ENCODE measurements at regions not wholly inside any gene's neighbourhood (a gene's known extent, or its start where the extent isn't known, plus 50 kb on each side); places are given as distances from the start of the nearest gene placed in this dataset.

DNA sequence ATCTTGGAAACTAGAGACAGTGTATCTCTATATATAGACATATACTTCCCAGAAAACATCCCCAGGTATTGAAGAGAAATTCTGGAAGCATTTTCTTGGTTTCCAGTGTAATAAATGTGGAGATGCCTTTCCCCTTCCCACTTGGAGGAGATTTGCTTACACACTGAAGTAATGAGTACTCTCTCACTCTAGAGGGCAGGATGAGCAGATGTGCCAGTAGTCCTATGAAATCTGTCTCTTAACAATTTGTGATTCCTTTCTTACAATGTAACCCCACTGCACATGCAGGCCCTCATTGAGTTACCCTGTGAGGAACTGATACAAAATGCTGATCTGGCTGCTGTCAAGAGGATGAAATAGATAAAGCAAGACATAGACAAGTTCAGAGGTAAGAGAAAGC, 567.2 kb downstream of the SLCO4C1 start:
- no peak overlapping the region for H3K4me3 ChIP-seq
- no peaks in the 10 kb centered on the region for H3K36me3 Mint-ChIP-seq (ENCODE audit: low read depth)
- no peaks in the 10 kb centered on the region for H3K36me3 ChIP-seq (ENCODE audit: insufficient read depth)
- no peaks in the 10 kb centered on the region for H3K4me1 ChIP-seq (ENCODE audit: insufficient read depth)
- peaks cover 7% of the 10 kb centered on the region for H3K4me1 Mint-ChIP-seq
- no peak overlapping the region for H2AFZ ChIP-seq
- no peaks in the 10 kb centered on the region for H3K9me3 Mint-ChIP-seq
- H3F3A ChIP-seq (replicated peaks; ENCODE audit: low read depth) = no peaks in the 10 kb centered on the region
- no peak overlapping the region for H3K27ac ChIP-seq (ENCODE audit: low read depth)
- H4K20me1 ChIP-seq (replicated peaks; ENCODE audit: insufficient read depth) = no peaks in the 10 kb centered on the region
- H3K9me2 ChIP-seq (ENCODE audit: insufficient read depth) = no peaks in the 10 kb centered on the region
- no peak overlapping the region for H3K4me3 Mint-ChIP-seq
- H3K27me3 Mint-ChIP-seq (ENCODE audit: insufficient read depth, low read depth, poor library complexity) = no peaks in the 10 kb centered on the region
- no peaks in the 10 kb centered on the region for H3K79me2 ChIP-seq (replicated peaks; ENCODE audit: insufficient read depth)
- H3K4me2 ChIP-seq = no peak overlapping the region
- peak; percentile 60 for DNase-seq (ENCODE audit: low spot score)
- TF ChIP-seq ETS1 (IDR thresholded peaks at IDR 0.05) (no peak), STAT1 (IDR thresholded peaks at IDR 0.05; ENCODE audit: unreplicated experiment) (no peak)
- TF ChIP-seq, protein P1, sequence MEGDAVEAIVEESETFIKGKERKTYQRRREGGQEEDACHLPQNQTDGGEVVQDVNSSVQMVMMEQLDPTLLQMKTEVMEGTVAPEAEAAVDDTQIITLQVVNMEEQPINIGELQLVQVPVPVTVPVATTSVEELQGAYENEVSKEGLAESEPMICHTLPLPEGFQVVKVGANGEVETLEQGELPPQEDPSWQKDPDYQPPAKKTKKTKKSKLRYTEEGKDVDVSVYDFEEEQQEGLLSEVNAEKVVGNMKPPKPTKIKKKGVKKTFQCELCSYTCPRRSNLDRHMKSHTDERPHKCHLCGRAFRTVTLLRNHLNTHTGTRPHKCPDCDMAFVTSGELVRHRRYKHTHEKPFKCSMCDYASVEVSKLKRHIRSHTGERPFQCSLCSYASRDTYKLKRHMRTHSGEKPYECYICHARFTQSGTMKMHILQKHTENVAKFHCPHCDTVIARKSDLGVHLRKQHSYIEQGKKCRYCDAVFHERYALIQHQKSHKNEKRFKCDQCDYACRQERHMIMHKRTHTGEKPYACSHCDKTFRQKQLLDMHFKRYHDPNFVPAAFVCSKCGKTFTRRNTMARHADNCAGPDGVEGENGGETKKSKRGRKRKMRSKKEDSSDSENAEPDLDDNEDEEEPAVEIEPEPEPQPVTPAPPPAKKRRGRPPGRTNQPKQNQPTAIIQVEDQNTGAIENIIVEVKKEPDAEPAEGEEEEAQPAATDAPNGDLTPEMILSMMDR (conservative IDR thresholded peaks at IDR 0.05; ENCODE audit: low read depth in 2 of 2) = peak; percentile 50 to 59
- no peaks in the 10 kb centered on the region for H3K27me3 ChIP-seq (ENCODE audit: insufficient read depth)
- no peak overlapping the region for H3K27ac Mint-ChIP-seq
- ATAC-seq = peak; percentile 80

- Histone ChIP-seq H3F3A (replicated peaks; ENCODE audit: low read depth) (no peaks in the 10 kb centered on the region), H3K27ac (ENCODE audit: low read depth) (no peak overlapping the region), H3K79me2 (replicated peaks; ENCODE audit: insufficient read depth) (no peaks in the 10 kb centered on the region), H3K27me3 (ENCODE audit: insufficient read depth) (no peaks in the 10 kb centered on the region), H3K9me2 (ENCODE audit: insufficient read depth) (no peaks in the 10 kb centered on the region), H3K4me3 (no peak overlapping the region), H3K4me1 (ENCODE audit: insufficient read depth) (peaks cover 32% of the 10 kb centered on the region), H4K20me1 (replicated peaks; ENCODE audit: insufficient read depth) (no peaks in the 10 kb centered on the region), H3K36me3 (ENCODE audit: insufficient read depth) (no peaks in the 10 kb centered on the region), H3K4me2 (no peak overlapping the region), H2AFZ (no peak overlapping the region)
- Mint-ChIP-seq H3K27ac (no peak overlapping the region), H3K4me3 (no peak overlapping the region), H3K9me3 (no peaks in the 10 kb centered on the region), H3K27me3 (ENCODE audit: insufficient read depth, low read depth, poor library complexity) (no peaks in the 10 kb centered on the region), H3K36me3 (ENCODE audit: low read depth) (no peaks in the 10 kb centered on the region), H3K4me1 (peaks cover 25% of the 10 kb centered on the region)
- DNase-seq (ENCODE audit: low spot score) (no peak), ATAC-seq (no peak)
- TF ChIP-seq CREB1 (CRISPR knock-in tag; IDR thresholded peaks at IDR 0.05; ENCODE audit: low read depth) (no peak), ZNF114 (CRISPR knock-in tag; IDR thresholded peaks at IDR 0.05) (no peak), ZNF331 (CRISPR knock-in tag; IDR thresholded peaks at IDR 0.05; ENCODE audit: low read depth) (no peak), EZH2phosphoT487 (IDR thresholded peaks at IDR 0.05; ENCODE audit: unreplicated experiment) (no peak), ETS1 (IDR thresholded peaks at IDR 0.05) (no peak), NANOG (IDR thresholded peaks at IDR 0.05; ENCODE audit: borderline replicate concordance) (no peak)
These were observed 574.5 kb downstream of the SLCO4C1 start for GRCh38 chr5:101721543-101721942.
